ENCODE measurements at regions not wholly inside any gene's neighbourhood (a gene's known extent, or its start where the extent isn't known, plus 50 kb on each side); places are given as distances from the start of the nearest gene placed in this dataset.

DNA sequence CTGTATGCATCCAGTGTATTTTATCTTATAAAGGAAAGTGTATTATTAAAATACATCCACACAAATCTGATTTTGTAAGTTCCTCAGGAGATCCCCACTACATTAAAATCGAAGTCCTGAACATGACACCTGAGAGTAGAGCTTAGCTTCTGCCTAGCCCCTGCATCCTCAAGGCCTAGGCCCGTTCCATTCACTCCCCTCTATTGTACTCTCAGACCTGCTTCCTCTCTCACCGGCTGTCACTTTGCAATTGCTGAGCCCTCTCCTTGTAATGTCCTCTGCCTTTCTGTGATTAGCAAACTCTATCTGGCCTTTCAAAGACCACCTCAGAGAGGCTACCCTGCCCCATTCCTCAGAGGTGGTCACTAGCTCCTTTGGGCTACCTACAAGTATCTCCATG lies 160.8 kb downstream of the FTCDNL1 start:
- Mint-ChIP-seq H3K9me3 (no peaks in the 10 kb centered on the region), H3K4me3 (no peak overlapping the region), H3K36me3 (no peaks in the 10 kb centered on the region), H3K27ac (no peak overlapping the region), H3K4me1 (peaks cover 8% of the 10 kb centered on the region), H3K27me3 (ENCODE audit: low read depth in 3 of 3) (no peaks in the 10 kb centered on the region)
- H3K4me1 ChIP-seq (ENCODE audit: control insufficient read depth in 1 of 2, insufficient read depth in 2 of 2, low read length in 2 of 2) = no peaks in the 10 kb centered on the region
- no peak overlapping the region for H2AFZ ChIP-seq (ENCODE audit: insufficient read depth, low read depth, low read length, poor library complexity, severe bottlenecking)
- no peak overlapping the region for H3K4me3 ChIP-seq (replicated peaks in 1 of 3; ENCODE audit: low read depth in 2 of 3, low read length in 3 of 3)
- no peaks in the 10 kb centered on the region for H3K36me3 ChIP-seq (replicated peaks in 1 of 2; ENCODE audit: control insufficient read depth in 1 of 2, insufficient read depth in 2 of 2, low read length in 2 of 2)
- no peaks in the 10 kb centered on the region for H3K27me3 ChIP-seq (ENCODE audit: control insufficient read depth in 2 of 2, insufficient read depth in 2 of 2, low read length in 2 of 2)
- no peaks in the 10 kb centered on the region for H3K9me3 ChIP-seq (replicated peaks in 1 of 2; ENCODE audit: control insufficient read depth in 1 of 2, insufficient read depth in 1 of 2, low read length in 2 of 2)
- 93% methylated on average over 2 of the region's 3 CpGs for WGBS (ENCODE audit: insufficient coverage)
- no peak overlapping the region for H3K4me2 ChIP-seq (replicated peaks; ENCODE audit: extremely low read depth, low read length, poor library complexity, severe bottlenecking)
- intact Hi-C loops (cut with micrococcal nuclease) = no loop called here
- H3K79me2 ChIP-seq (ENCODE audit: insufficient read depth, low read length) = no peaks in the 10 kb centered on the region
- H3K9ac ChIP-seq (ENCODE audit: insufficient read depth, low read length, poor library complexity, severe bottlenecking) = no peak overlapping the region
- H3K27ac ChIP-seq (ENCODE audit: low read depth in 1 of 2, low read length in 2 of 2) = no peak overlapping the region
- DNase-seq = no peak
- no peaks in the 10 kb centered on the region for H4K20me1 ChIP-seq (ENCODE audit: insufficient read depth, low read length)
- TF ChIP-seq, protein P1, sequence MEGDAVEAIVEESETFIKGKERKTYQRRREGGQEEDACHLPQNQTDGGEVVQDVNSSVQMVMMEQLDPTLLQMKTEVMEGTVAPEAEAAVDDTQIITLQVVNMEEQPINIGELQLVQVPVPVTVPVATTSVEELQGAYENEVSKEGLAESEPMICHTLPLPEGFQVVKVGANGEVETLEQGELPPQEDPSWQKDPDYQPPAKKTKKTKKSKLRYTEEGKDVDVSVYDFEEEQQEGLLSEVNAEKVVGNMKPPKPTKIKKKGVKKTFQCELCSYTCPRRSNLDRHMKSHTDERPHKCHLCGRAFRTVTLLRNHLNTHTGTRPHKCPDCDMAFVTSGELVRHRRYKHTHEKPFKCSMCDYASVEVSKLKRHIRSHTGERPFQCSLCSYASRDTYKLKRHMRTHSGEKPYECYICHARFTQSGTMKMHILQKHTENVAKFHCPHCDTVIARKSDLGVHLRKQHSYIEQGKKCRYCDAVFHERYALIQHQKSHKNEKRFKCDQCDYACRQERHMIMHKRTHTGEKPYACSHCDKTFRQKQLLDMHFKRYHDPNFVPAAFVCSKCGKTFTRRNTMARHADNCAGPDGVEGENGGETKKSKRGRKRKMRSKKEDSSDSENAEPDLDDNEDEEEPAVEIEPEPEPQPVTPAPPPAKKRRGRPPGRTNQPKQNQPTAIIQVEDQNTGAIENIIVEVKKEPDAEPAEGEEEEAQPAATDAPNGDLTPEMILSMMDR (IDR thresholded peaks at IDR 0.05) = no peak

DNA sequence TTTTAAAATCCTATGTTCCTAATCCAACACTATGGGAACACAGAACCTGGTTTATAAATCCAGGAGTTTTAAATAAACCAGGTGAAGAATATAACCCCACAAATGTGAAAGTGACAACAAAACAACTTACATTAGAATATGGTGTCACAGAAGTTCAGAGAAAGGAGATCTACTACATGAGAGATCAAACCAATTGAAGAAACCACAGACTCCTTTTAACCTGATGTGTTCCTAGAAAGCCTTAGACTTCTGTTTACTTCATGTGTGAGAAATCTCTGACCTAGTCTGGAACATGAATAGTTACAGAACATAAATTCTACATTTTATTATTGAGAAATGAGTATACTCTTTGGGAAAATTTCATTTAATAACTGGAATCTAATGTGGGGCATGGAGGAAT lies 165.3 kb downstream of the FTCDNL1 start:
- no peak overlapping the region for H3K9ac ChIP-seq (ENCODE audit: insufficient read depth, low read length, poor library complexity, severe bottlenecking)
- no peak overlapping the region for H3K27ac ChIP-seq (ENCODE audit: low read depth in 1 of 2, low read length in 2 of 2)
- H3K27me3 ChIP-seq (ENCODE audit: control insufficient read depth in 2 of 2, insufficient read depth in 2 of 2, low read length in 2 of 2) = no peaks in the 10 kb centered on the region
- no peaks in the 10 kb centered on the region for H3K9me3 ChIP-seq (replicated peaks in 1 of 2; ENCODE audit: control insufficient read depth in 1 of 2, insufficient read depth in 1 of 2, low read length in 2 of 2)
- TF ChIP-seq, protein P1 (IDR thresholded peaks at IDR 0.05) = no peak
- Mint-ChIP-seq H3K36me3 (no peaks in the 10 kb centered on the region), H3K4me1 (peaks cover 12% of the 10 kb centered on the region), H3K9me3 (no peaks in the 10 kb centered on the region), H3K27me3 (ENCODE audit: low read depth in 3 of 3) (peaks cover 0 to 2% (median 0%) of the 10 kb centered on the region in 3 donors), H3K4me3 (no peak overlapping the region), H3K27ac (no peak overlapping the region)
- intact Hi-C loops (cut with micrococcal nuclease) = no loop called here
- H3K4me1 ChIP-seq (ENCODE audit: control insufficient read depth in 1 of 2, insufficient read depth in 2 of 2, low read length in 2 of 2) = no peaks in the 10 kb centered on the region
- H3K79me2 ChIP-seq (ENCODE audit: insufficient read depth, low read length) = no peaks in the 10 kb centered on the region
- H2AFZ ChIP-seq (ENCODE audit: insufficient read depth, low read depth, low read length, poor library complexity, severe bottlenecking) = peak overlapping the region; percentile 39
- H3K36me3 ChIP-seq (replicated peaks in 1 of 2; ENCODE audit: control insufficient read depth in 1 of 2, insufficient read depth in 2 of 2, low read length in 2 of 2) = no peaks in the 10 kb centered on the region
- DNase-seq = no peak
- no peak overlapping the region for H3K4me2 ChIP-seq (replicated peaks; ENCODE audit: extremely low read depth, low read length, poor library complexity, severe bottlenecking)
- H4K20me1 ChIP-seq (ENCODE audit: insufficient read depth, low read length) = no peaks in the 10 kb centered on the region
- no peak overlapping the region for H3K4me3 ChIP-seq (replicated peaks in 1 of 3; ENCODE audit: low read depth in 2 of 3, low read length in 3 of 3)

Measured in CD14-positive monocyte (primary cell).